HCT116 (cell line): ENCODE measurements at regions not wholly inside any gene's neighbourhood (a gene's known extent, or its start where the extent isn't known, plus 50 kb on each side); places are given as distances from the start of the nearest gene placed in this dataset.

Source experiments
- ATAC-seq: fragments of 200-7000 bp; cut with Tn5 transposase; 2 replicates; pipeline ENCODE4 v1.9.1; 2020; ENCODE audit warnings: mild to moderate bottlenecking, moderate library complexity
- BruUV-seq: library from RNA; stranded (reverse); fragments of 400-500 nt; replicated peaks from 2 replicates; lab custom pipeline; 2021; lab: Mats Ljungman, UMichigan
- CTCF ChIA-PET: fragments of 300-600 bp; sonication (Branson Sonifier 250); formaldehyde crosslinking; loops from one replicate; lab custom pipeline; 2021; ENCODE audit warnings: antibody characterized with exemption; lab: Charles Lee
- POLR2A ChIA-PET: fragments of 300-600, 350-600 bp; sonication (Branson Sonifier 250); formaldehyde crosslinking; loops from one replicate; lab custom pipeline; 2021; ENCODE audit warnings: antibody characterized with exemption; lab: Charles Lee
- RAD21 ChIA-PET, 2 experiments: fragments of 300-600 bp; sonication (Branson Sonifier 250); formaldehyde crosslinking; loops; one replicate each; lab custom pipeline; 2023; ENCODE audit warnings: low total read pairs in 2 of 2; ENCODE audit not compliant: uncharacterized antibody in 2 of 2, unreplicated experiment in 2 of 2, low non-redundant PET in 1 of 2; lab: Charles Lee
- DNase-seq: peaks from one replicate; pipeline ENCODE4 v3.0.0-alpha.2; 2010; ENCODE audit warnings: low read depth, low spot score
- H2AFZ ChIP-seq: fragments of 200-600 bp; shearing (Covaris generic), sonication (generic); 2 replicates; pipeline ENCODE4 v1.6.1; 2017; ENCODE audit warnings: low read depth, mixed run types, mixed read lengths, antibody characterized with exemption, low read length; ENCODE audit not compliant: poor library complexity, severe bottlenecking
- H3K27ac ChIP-seq: 2 replicates; pipeline ENCODE4 v1.5.1; 2012; ENCODE audit warnings: low read depth, low read length
- H3K27me3 ChIP-seq: fragments of 200-600 bp; sonication (generic); 2 replicates; pipeline ENCODE4 v1.6.1; 2016; ENCODE audit warnings: mixed run types, low read length, mixed read lengths; ENCODE audit not compliant: insufficient read depth
- H3K36me3 ChIP-seq, 2 experiments: fragments of 200-500 bp in 1 of 2; fragments of 200-600 bp in 1 of 2; sonication (Bioruptor generic) in 1 of 2; sonication (generic) in 1 of 2; 2 replicates each; pipeline versions ENCODE4 v1.5.1 to v1.6.1; 2014 to 2016; ENCODE audit warnings: low read length in 2 of 2, inconsistent platforms in 1 of 2, mixed read lengths in 1 of 2, mixed run types in 1 of 2; ENCODE audit not compliant: insufficient read depth in 2 of 2, control insufficient read depth in 1 of 2
- H3K4me1 ChIP-seq, 2 experiments: fragments of 200-600 bp in 1 of 2; sonication (generic) in 1 of 2; 2 replicates each; pipeline versions ENCODE4 v1.5.1 to v1.6.1; 2012 to 2017; ENCODE audit warnings: low read length in 2 of 2, inconsistent platforms in 1 of 2, mild to moderate bottlenecking in 1 of 2, mixed read lengths in 1 of 2, mixed run types in 1 of 2, moderate library complexity in 1 of 2; ENCODE audit not compliant: insufficient read depth in 2 of 2, control insufficient read depth in 1 of 2
- H3K4me2 ChIP-seq: fragments of 200-600 bp; sonication (generic); 2 replicates; pipeline ENCODE4 v1.6.1; 2017; ENCODE audit warnings: mixed run types, low read length, mixed read lengths
- H3K4me3 ChIP-seq, 2 experiments: fragments of 200-600 bp in 1 of 2; sonication (generic) in 1 of 2; replicated peaks in 1 of 2; 2 replicates each; pipeline ENCODE4 v1.5.1; 2011 to 2016; ENCODE audit warnings: low read length in 2 of 2, control low read depth in 1 of 2, low read depth in 1 of 2, mild to moderate bottlenecking in 1 of 2, mixed read lengths in 1 of 2, mixed run types in 1 of 2
- H3K79me2 ChIP-seq: fragments of 200-600 bp; sonication (generic); 2 replicates; pipeline ENCODE4 v1.6.1; 2017; ENCODE audit warnings: mild to moderate bottlenecking, mixed run types, low read length, moderate library complexity, mixed read lengths; ENCODE audit not compliant: insufficient read depth
- H3K9ac ChIP-seq: fragments of 200-600 bp; sonication (generic); 2 replicates; pipeline ENCODE4 v1.6.1; 2016; ENCODE audit warnings: low read length, mixed read lengths
- H3K9me2 ChIP-seq: fragments of 200-600 bp; sonication (generic), shearing (Covaris generic); 2 replicates; pipeline ENCODE4 v1.6.1; 2017; ENCODE audit warnings: mixed run types, mild to moderate bottlenecking, moderate library complexity; ENCODE audit not compliant: insufficient read depth
- H3K9me3 ChIP-seq, 2 experiments: fragments of 200-500 bp in 1 of 2; fragments of 200-600 bp in 1 of 2; sonication (Bioruptor generic) in 1 of 2; sonication (generic) in 1 of 2; 2 replicates each; pipeline ENCODE4 v1.6.1; 2014 to 2017; ENCODE audit warnings: low read length in 2 of 2, mixed read lengths in 2 of 2, inconsistent platforms in 1 of 2, low read depth in 1 of 2, mild to moderate bottlenecking in 1 of 2, mixed run types in 1 of 2, moderate library complexity in 1 of 2; ENCODE audit not compliant: control insufficient read depth in 1 of 2, insufficient read depth in 1 of 2
- H4K20me1 ChIP-seq: fragments of 200-600 bp; sonication (generic), shearing (Covaris generic); 2 replicates; pipeline ENCODE4 v1.6.1; 2017; ENCODE audit warnings: mixed run types, mild to moderate bottlenecking, moderate library complexity; ENCODE audit not compliant: insufficient read depth
- CBX3 ChIP-seq: IDR thresholded peaks from 2 replicates; pipeline ENCODE4 v1.6.1; 2012; ENCODE audit warnings: low read depth
- CEBPB ChIP-seq: IDR thresholded peaks from 2 replicates; pipeline ENCODE4 v1.6.1; 2012; ENCODE audit warnings: low read depth
- CTCF ChIP-seq, 3 experiments: fragments of 200-600 bp in 1 of 3; sonication (generic) in 1 of 3; IDR thresholded peaks in 2 of 3; conservative IDR thresholded peaks in 1 of 3; 2 replicates each; pipeline ENCODE4 v1.5.1; 2012 to 2017; ENCODE audit warnings: low read depth in 2 of 3, low read length in 2 of 3, antibody characterized with exemption in 1 of 3, borderline replicate concordance in 1 of 3, control low read depth in 1 of 3, mild to moderate bottlenecking in 1 of 3, mixed read lengths in 1 of 3, mixed run types in 1 of 3, moderate library complexity in 1 of 3; ENCODE audit not compliant: insufficient read depth in 1 of 3
- EGR1 ChIP-seq: IDR thresholded peaks from 2 replicates; pipeline ENCODE4 v1.6.1; 2012; ENCODE audit warnings: low read depth
- FOSL1 ChIP-seq: IDR thresholded peaks from 2 replicates; pipeline ENCODE4 v1.6.1; 2012; ENCODE audit warnings: low read depth
- JUND ChIP-seq: IDR thresholded peaks from 2 replicates; pipeline ENCODE4 v1.6.1; 2012
- POLR2A ChIP-seq: IDR thresholded peaks from 2 replicates; pipeline ENCODE4 v1.7.0; 2011; ENCODE audit warnings: borderline replicate concordance; ENCODE audit not compliant: insufficient read depth, insufficient read length; ENCODE audit errors: extremely low read depth
- POLR2AphosphoS5 ChIP-seq: IDR thresholded peaks from 2 replicates; pipeline ENCODE4 v1.6.1; 2011; ENCODE audit warnings: mild to moderate bottlenecking, low read depth, low read length, moderate library complexity
- RAD21 ChIP-seq: IDR thresholded peaks from 2 replicates; pipeline ENCODE4 v1.6.1; 2012; ENCODE audit warnings: low read depth, mild to moderate bottlenecking
- SP1 ChIP-seq: IDR thresholded peaks from 2 replicates; pipeline ENCODE4 v1.6.1; 2012; ENCODE audit warnings: low read depth
- SRF ChIP-seq: IDR thresholded peaks from 2 replicates; pipeline ENCODE4 v1.6.1; 2012; ENCODE audit warnings: low read depth
- TCF7L2 ChIP-seq: IDR thresholded peaks from 2 replicates; pipeline ENCODE4 v1.7.0; 2011; ENCODE audit warnings: borderline replicate concordance, inconsistent platforms; ENCODE audit not compliant: insufficient read depth, insufficient read length; ENCODE audit errors: extremely low read depth
- YY1 ChIP-seq: IDR thresholded peaks from 2 replicates; pipeline ENCODE4 v1.6.1; 2011; ENCODE audit warnings: low read length, low read depth, moderate library complexity, mild to moderate bottlenecking; ENCODE audit not compliant: insufficient replicate concordance; ENCODE audit errors: extremely low read depth
- ZFX ChIP-seq: fragments of 450-650 bp; IDR thresholded peaks from 2 replicates; pipeline ENCODE4 v1.6.1; 2017
- intact Hi-C: fragments of 100-400 bp; cut with micrococcal nuclease; formaldehyde crosslinking; loops from 2 replicates; pipeline ENCODE4 v1.10.0; 2022
- TF ChIP-seq, protein P1 (sequence below): IDR thresholded peaks from 2 replicates; pipeline ENCODE4 v1.6.1; 2012
- TF ChIP-seq, protein P2 (sequence below): IDR thresholded peaks from 2 replicates; pipeline ENCODE4 v1.6.1; 2012

- Histone ChIP-seq H3K36me3 (no peaks in the 10 kb centered on the region), H2AFZ (no peak overlapping the region), H3K9me3 (no peaks in the 10 kb centered on the region), H3K9ac (no peak overlapping the region)
- RAD21 ChIA-PET: no interaction called here
- no peak for TF ChIP-seq FOSL1
- TF ChIP-seq CTCF (IDR thresholded peaks at IDR 0.05 in 2 of 3, conservative IDR thresholded peaks at IDR 0.05 in 1 of 3; ENCODE audit: borderline replicate concordance in 1 of 3, insufficient read depth in 1 of 3, low read depth in 2 of 3, low read length in 2 of 3): no peak
- no peak for TF ChIP-seq POLR2AphosphoS5
- TF ChIP-seq ZFX: no peak
- TF ChIP-seq POLR2A: no peak
- no peak for TF ChIP-seq SP1
- TF ChIP-seq CEBPB: no peak
- TF ChIP-seq CBX3: no peak
- no peak for TF ChIP-seq SRF
- TF ChIP-seq, all 23 proteins: peak for 0
- H3K27me3 ChIP-seq: no peaks in the 10 kb centered on the region
- DNase-seq: no peak
- intact Hi-C loops: no loop called here
- BruUV-seq: no TSS peak
- ChIA-PET POLR2A (no interaction called here), CTCF (no interaction called here)
- ATAC-seq: no peak
- H3K4me1 ChIP-seq: no peaks in the 10 kb centered on the region; a peak in 1 of 4 replicates
- no peaks in the 10 kb centered on the region for H3K79me2 ChIP-seq
- no peak overlapping the region for H3K4me2 ChIP-seq
- H3K9me2 ChIP-seq: no peaks in the 10 kb centered on the region
- H3K27ac ChIP-seq: no peak overlapping the region
- H3K4me3 ChIP-seq: no peak overlapping the region
- no peaks in the 10 kb centered on the region for H4K20me1 ChIP-seq
Observed at GRCh38 chr2:128368437-128369107, 49.9 kb upstream of the HS6ST1 start.

- Histone ChIP-seq H3K9me3 (no peaks in the 10 kb centered on the region), H3K4me3 (no peak overlapping the region), H3K4me1 (no peaks in the 10 kb centered on the region; a peak in 1 of 4 replicates), H3K4me2 (no peak overlapping the region), H3K27ac (no peak overlapping the region), H3K9me2 (no peaks in the 10 kb centered on the region), H4K20me1 (no peaks in the 10 kb centered on the region), H3K27me3 (no peaks in the 10 kb centered on the region), H3K9ac (no peak overlapping the region), H3K36me3 (no peaks in the 10 kb centered on the region), H3K79me2 (no peaks in the 10 kb centered on the region), H2AFZ (no peak overlapping the region)
- no peak for ATAC-seq
- CTCF ChIA-PET: no interaction called here
- RAD21 ChIA-PET: no interaction called here
- intact Hi-C loops: no loop called here
- BruUV-seq: no TSS peak
- POLR2A ChIA-PET: no interaction called here
- DNase-seq: no peak
- no peak for TF ChIP-seq EGR1
- no peak for TF ChIP-seq TCF7L2
- TF ChIP-seq RAD21: no peak
- TF ChIP-seq POLR2AphosphoS5: no peak
- TF ChIP-seq CEBPB: no peak
- TF ChIP-seq, protein P1, sequence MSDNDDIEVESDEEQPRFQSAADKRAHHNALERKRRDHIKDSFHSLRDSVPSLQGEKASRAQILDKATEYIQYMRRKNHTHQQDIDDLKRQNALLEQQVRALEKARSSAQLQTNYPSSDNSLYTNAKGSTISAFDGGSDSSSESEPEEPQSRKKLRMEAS: no peak
- no peak for TF ChIP-seq SRF
- TF ChIP-seq, protein P2, sequence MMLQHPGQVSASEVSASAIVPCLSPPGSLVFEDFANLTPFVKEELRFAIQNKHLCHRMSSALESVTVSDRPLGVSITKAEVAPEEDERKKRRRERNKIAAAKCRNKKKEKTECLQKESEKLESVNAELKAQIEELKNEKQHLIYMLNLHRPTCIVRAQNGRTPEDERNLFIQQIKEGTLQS: no peak
- TF ChIP-seq POLR2A: no peak
- TF ChIP-seq CTCF (IDR thresholded peaks at IDR 0.05 in 2 of 3, conservative IDR thresholded peaks at IDR 0.05 in 1 of 3; ENCODE audit: borderline replicate concordance in 1 of 3, insufficient read depth in 1 of 3, low read depth in 2 of 3, low read length in 2 of 3): no peak
- no peak for TF ChIP-seq YY1
- TF ChIP-seq JUND: no peak
- TF ChIP-seq SP1: no peak
Observed at GRCh38 chr2:128369108-128369555, 50.5 kb upstream of the HS6ST1 start.
